SHP77 treated with DMSO at 0.1 percent for 48 hours (cell line): ENCODE measurements at regions not wholly inside any gene's neighbourhood (a gene's known extent, or its start where the extent isn't known, plus 50 kb on each side); places are given as distances from the start of the nearest gene placed in this dataset.

Source experiments
- DNase-seq: peaks from one replicate; lab custom pipeline; 2025; lab: John Stamatoyannopoulos, UW

DNA sequence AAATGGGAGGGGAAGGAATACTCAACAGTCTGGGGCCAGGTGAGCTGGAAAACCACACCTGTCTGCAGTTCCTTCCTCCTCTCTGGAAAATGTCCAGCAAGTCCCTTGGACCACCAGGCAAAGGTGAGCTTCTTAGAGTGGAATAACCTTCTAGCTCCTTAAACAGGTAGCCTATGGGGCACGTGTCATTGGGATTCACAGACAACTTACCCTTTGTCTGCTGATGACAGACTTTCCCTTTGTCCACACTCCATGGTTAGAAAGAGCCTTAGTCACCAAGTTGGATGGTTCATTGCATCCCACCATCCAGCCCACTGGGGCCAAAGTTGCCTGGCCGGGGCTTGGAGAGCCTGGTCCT lies 98.0 kb upstream of the ITGA6 start:
- DNase-seq, result no peak

- DNase-seq, result no peak
These were observed 97.4 kb upstream of the ITGA6 start for GRCh38 chr2:172329774-172330671.

DNA sequence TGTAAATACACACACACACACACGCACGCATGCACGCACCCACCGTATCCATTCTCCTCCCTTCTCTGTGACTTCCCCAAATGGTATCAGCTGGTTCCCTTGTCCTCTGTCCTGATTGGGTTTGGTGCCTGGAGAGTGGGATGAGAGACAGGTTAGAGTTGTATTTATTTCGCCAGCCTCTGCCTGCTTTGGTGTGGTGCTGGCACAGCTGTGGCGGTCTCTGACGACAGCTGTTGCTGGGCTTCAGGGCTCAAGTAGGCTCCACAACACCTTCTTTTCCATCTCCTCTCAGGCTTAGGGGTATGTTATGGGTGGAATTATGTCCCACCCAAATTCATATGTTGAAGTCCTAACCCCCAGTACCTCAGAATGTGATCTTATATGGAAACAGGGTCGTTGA lies 94.9 kb upstream of the ITGA6 start:
- DNase-seq, result no peak

DNA sequence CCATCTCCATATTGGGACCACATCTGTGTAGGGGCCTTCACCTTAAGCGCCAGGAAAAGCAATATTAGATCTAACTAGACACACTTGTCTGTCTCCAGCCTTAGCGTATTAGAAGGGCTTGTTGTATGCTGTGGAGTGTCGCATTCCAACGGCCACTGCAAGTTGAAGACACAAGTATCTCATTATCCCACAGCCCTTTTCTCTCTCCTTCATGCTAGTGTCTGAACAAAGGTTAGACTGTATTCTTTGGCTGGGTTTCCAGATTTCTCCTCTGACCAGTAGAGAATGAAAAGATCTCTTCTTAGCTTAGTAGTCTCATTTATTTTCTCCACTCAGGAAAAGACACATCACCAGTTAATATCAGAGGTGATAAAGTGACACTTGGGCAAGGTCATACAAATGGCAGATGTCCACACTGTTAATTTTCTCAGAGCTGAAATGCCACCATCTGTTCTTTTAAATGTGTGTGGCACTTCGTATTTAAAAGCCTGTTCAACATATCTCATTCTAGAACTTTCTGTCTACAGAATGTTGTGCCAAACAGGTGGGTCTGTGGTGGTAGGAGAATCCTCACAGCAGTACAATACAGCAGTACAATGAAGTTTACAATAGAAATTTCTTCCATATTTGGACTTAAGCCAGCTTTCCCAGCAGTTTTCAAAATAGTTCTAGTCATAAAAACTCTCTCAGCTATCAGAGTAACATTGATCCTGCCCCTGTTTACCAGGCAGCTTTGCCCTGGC lies 94.0 kb upstream of the ITGA6 start:
- DNase-seq, result no peak

DNA sequence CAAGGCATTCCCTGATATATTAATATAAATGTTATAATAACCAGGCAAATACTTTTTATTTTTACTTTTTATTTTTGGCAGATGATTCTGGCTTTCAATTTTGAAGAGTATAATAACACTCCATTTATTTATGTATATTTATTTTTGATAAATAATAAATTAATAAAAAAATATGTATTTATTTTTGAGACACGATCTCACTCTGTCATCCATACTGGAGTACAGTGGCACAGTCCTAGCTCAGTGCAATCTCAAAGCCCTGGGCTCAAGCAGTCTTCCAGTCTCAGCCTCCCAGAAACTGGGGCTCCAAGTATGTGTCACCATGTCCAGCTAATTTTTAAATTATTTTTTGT lies 93.4 kb upstream of the ITGA6 start:
- no peak for DNase-seq

DNA sequence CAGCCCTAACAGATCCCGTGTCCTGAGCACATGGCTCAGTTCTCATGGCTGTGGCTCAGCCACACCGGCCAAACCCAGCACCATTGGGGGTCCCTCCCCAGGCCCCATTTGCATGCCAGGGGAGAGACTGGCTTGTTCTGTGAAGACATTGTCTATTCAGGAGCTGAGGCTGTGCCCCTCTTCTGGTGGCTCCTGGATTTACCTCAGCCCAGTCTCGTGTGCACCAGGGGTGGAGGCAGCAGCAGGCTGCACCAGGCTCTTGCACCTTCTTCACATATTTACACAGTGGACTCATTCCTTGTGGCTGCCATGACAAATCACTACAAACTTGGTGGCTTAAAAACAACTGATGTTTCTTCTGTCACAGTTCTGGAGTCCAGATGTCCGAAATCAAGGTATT lies 92.4 kb upstream of the ITGA6 start:
- no peak for DNase-seq

DNA sequence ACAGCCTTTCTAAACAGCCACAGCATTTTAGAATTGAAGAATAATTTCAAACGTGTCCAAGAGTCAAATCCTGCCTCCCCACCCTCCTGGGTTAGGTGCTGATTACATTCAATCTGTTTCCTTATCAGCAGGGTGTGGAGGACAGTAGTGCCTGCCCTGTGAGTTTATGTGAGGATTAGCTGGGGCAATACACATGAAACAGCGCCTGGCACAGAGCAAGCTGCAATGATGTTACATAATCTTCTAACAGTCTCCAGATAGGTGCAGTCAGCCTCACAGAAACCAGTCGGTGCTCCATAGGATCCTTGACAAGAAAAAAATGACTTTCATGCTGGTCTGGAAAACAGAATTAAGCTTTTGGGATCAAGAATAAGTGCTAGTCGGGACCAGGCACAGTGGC lies 91.7 kb upstream of the ITGA6 start:
- DNase-seq, result no peak

GRCh38 chr2:172336681-172337080 lies 90.7 kb upstream of the ITGA6 start:
- no peak for DNase-seq

DNA sequence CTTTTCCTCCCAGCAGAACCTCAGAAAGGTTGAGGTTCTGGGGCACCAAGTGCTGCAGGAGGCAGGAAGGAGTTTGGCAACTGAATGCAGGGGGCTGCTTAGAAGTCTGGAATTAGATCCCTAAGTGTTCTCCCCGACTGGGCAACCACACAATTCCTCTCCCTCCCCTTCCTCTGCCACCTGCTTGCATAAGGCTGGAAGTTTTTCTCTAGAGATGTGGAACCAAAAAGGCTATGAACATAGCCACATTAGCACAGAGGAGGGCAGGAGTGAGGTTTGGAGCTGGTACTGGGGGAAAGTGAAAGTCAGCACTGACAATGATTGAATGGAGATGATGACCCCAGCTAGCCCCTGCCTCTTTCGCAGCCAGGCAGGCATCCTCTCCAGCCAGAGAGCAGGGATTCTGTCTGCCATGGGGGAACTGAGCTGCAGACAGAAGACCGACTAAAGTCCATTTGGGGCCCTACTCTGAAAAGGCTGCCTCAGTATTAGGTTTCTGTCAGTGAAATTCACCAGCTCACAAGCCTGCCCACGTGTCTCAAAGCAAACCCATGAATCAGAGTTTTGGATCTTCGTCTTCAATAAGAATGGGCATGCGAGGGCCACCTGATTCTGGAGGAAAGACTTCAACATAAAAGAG lies 87.9 kb upstream of the ITGA6 start:
- no peak for DNase-seq

GRCh38 chr2:172340394-172340793 lies 87.0 kb upstream of the ITGA6 start:
- no peak for DNase-seq

- DNase-seq, result no peak
These were observed 85.3 kb upstream of the ITGA6 start for GRCh38 chr2:172342078-172342477.

GRCh38 chr2:172342611-172343010 lies 84.8 kb upstream of the ITGA6 start:
- DNase-seq, result no peak

- DNase-seq, result no peak
These were observed 83.2 kb upstream of the ITGA6 start for GRCh38 chr2:172344159-172344558.

GRCh38 chr2:172345956-172346555 lies 81.3 kb upstream of the ITGA6 start:
- no peak for DNase-seq

GRCh38 chr2:172348555-172349288 lies 78.7 kb upstream of the ITGA6 start:
- DNase-seq, result no peak

DNA sequence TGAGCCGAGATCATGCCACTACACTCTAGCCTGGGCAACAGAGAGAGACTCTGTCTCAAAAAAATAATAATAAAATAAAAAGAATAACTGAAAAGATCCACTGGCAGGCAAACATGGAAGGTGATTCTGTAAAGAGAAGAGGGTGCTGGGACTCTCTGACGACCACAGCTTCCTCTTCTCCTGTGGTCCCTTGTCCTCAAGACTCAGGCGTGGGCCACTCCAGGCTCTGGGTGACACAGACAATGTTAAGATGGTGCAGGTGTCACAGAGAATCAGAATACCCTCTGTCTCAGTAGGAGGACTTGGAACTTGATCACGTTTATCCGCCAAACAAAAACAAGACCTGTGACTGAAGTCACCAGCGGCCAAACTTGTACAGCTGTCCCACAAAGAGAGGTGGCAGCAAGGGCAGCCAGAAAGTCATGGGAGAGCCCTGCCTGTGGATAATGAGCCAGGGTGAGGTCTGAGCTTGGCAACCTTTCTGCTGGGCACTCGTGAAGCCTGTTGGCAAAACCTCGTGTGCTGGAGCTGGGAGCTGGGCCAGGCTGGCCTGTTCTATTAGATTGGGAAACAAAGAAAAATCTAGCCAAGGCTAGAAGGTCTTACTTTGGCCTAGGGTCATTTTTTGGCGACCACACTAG lies 76.4 kb upstream of the ITGA6 start:
- no peak for DNase-seq

GRCh38 chr2:172351586-172351985 lies 75.8 kb upstream of the ITGA6 start:
- DNase-seq, result no peak

DNA sequence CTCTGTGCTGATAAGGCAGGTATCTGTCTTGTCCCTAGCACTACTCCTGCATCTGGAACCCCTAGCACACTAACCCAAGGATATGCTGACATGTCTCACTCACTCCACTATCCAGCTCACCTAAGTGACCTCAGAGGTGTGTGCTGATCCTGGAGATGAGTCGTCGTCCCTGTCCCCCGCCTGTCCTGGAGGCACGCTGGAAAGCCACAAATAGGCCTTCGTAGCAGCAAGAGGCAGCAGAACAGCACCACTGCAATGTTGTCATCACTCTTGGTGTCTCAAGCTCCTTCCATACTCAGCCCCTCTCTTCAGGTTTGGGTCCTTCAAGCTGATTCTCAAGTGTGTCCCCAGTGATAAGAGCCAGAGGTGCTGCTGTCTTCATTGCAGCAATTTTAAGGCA lies 73.0 kb upstream of the ITGA6 start:
- no peak for DNase-seq

- no peak for DNase-seq
These were observed 69.9 kb upstream of the ITGA6 start for GRCh38 chr2:172357442-172357841.

- DNase-seq, result no peak
These were observed 68.5 kb upstream of the ITGA6 start for GRCh38 chr2:172358691-172359556.

DNA sequence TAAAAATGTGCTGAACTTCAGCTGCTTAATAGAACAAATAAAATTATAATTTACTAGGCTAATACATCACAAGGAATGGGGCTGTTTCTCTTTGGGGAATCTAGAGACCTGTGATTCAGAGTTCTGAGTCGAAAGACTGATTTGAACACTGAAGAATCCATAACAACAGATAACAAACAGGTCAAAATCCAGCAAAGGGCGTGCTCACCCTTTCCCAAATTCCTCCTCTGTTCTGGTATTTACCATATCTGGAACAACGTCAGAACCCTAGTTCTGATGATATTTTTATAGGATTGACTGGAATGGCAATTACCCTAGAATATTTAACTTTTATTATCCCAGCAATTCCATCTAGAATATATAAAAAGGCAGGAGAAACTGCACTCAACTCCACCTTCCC lies 66.0 kb upstream of the ITGA6 start:
- no peak for DNase-seq
